ENCODE measurements at regions not wholly inside any gene's neighbourhood (a gene's known extent, or its start where the extent isn't known, plus 50 kb on each side); places are given as distances from the start of the nearest gene placed in this dataset.

DNA sequence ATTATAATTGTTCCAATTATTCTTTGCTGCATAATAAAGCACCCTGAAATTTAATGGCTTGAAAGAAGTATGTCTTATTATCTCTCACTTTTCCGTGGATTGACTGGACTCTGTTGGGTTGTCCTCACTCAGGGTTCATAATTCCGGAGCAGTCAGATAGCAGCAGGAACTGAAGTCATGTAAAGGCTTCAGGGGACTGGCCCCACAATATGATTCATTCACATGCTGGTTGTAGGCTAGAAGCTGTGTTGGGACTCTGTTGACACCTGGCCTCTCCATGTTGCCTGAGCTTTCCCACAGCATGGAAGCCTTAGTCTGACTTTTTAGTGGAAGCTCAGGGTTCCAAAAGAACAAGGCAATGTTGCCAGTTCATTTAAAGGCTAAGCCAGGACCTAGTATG is 367.1 kb upstream of the ADGRL2 start:
- H3K4me1 ChIP-seq: peaks cover 0 to 59% (median 30%) of the 10 kb centered on the region in 9 donors
- no peak overlapping the region for H3K4me3 ChIP-seq
- DNase-seq (no peak), ATAC-seq (peak in 1 of 8 donors; percentile 35)
- peak overlapping the region; percentile 0 to 83 (median 52) for H3K27ac ChIP-seq
- H3K9me3 ChIP-seq: no peaks in the 10 kb centered on the region
- H3K27me3 ChIP-seq: no peaks in the 10 kb centered on the region
- TF ChIP-seq, protein P1, sequence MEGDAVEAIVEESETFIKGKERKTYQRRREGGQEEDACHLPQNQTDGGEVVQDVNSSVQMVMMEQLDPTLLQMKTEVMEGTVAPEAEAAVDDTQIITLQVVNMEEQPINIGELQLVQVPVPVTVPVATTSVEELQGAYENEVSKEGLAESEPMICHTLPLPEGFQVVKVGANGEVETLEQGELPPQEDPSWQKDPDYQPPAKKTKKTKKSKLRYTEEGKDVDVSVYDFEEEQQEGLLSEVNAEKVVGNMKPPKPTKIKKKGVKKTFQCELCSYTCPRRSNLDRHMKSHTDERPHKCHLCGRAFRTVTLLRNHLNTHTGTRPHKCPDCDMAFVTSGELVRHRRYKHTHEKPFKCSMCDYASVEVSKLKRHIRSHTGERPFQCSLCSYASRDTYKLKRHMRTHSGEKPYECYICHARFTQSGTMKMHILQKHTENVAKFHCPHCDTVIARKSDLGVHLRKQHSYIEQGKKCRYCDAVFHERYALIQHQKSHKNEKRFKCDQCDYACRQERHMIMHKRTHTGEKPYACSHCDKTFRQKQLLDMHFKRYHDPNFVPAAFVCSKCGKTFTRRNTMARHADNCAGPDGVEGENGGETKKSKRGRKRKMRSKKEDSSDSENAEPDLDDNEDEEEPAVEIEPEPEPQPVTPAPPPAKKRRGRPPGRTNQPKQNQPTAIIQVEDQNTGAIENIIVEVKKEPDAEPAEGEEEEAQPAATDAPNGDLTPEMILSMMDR (IDR thresholded peaks at IDR 0.05): no peak
- intact Hi-C loops (cut with DNase I): loop anchor here in 1 of 10 donors (10.0 kb wide), 1 partner anchor 61 kb away; no protein-coding TSS in a partner anchor
- WGBS, 2 donors: 22 to 35% methylated on average over 2 of the region's 2 CpGs
- no peaks in the 10 kb centered on the region for H3K36me3 ChIP-seq

DNA sequence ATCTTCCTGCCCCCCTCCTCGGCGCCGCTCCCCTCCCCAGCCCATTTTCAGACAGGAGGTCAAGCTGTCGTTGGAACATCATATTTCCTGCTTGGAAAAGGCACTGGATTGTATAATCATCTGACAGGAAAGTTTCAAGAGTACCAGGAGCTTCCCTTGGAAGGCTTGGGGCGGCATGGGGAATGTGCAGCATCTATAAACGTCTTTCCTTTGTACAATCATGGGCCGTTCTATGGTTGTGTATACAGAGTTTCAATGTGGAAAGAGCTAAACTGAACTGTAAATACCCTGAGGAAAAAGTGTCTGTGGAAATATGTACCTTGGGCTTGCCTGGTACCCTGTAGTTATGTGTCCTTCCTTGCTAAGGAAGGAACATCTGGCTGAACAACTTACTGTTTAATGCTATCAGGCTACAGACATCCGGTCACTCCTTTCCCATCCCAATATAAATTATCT is 368.1 kb upstream of the ADGRL2 start:
- Histone ChIP-seq H3K4me1 (peaks cover 0 to 52% (median 30%) of the 10 kb centered on the region in 9 donors), H3K9me3 (no peaks in the 10 kb centered on the region), H3K27ac (peak overlapping the region in 9 of 10 donors; percentile 18 to 83 (median 55)), H3K4me3 (no peak overlapping the region), H3K27me3 (no peaks in the 10 kb centered on the region), H3K36me3 (no peaks in the 10 kb centered on the region)
- intact Hi-C loops (cut with DNase I): loop anchor here in 1 of 10 donors (10.0 kb wide), 1 partner anchor 62 kb away; no protein-coding TSS in a partner anchor
- ATAC-seq (peak in 7 of 8 donors; percentile 22 to 77 (median 66)), DNase-seq (peak in 1 of 2 donors; percentile 19)
- 56 to 64% methylated on average over 8 of the region's 8 CpGs for WGBS, 2 donors
- TF ChIP-seq, protein P1 (IDR thresholded peaks at IDR 0.05): no peak

DNA sequence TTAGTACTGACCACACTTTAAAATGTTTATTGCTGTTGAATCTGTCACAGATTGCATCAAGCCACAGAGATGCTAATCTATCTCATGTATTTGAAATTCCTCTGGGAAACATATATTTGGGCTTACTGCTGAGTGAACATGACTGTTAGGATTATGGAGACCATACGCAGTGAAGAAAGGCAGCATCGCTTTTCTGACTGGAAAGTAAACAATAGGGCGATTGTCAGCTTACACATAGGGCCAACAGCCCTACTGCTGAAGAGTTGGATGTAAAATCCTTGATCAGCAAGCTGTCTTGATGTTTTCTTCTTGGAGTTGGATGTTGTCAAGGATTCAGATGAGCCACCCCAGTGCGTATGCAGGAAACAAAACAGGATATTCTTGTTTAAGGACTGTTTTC is 368.7 kb upstream of the ADGRL2 start:
- 56 to 63% methylated on average over 4 of the region's 4 CpGs for WGBS, 2 donors
- intact Hi-C loops (cut with DNase I): loop anchor here in 1 of 10 donors (10.0 kb wide), 1 partner anchor 63 kb away; no protein-coding TSS in a partner anchor
- Histone ChIP-seq H3K27me3 (no peaks in the 10 kb centered on the region), H3K4me3 (no peak overlapping the region), H3K9me3 (no peaks in the 10 kb centered on the region), H3K36me3 (no peaks in the 10 kb centered on the region), H3K27ac (peak overlapping the region; percentile 9 to 83 (median 48)), H3K4me1 (peaks cover 0 to 46% (median 26%) of the 10 kb centered on the region in 9 donors)
- ATAC-seq (peak in 3 of 8 donors; percentile 53 to 64 (median 56)), DNase-seq (no peak)
- TF ChIP-seq, protein P1 (IDR thresholded peaks at IDR 0.05): no peak

DNA sequence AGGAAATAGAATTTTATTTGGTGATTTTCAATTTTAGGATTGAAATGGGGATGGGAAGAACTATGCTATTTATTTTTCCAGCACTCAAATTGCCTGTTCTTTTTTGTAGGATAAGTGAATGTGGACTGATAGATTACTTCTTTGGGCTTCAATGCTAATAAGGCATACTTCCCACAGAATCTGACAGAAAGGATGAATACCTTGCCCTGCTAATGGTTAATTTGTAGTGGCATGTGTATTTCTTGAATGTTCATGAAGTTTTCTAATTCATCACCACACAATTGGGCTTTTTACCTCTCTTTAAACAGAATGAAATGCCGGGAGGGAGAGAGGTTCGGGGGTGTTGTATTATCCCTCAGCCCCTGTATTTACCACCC is 369.1 kb upstream of the ADGRL2 start:
- TF ChIP-seq, protein P1 (IDR thresholded peaks at IDR 0.05): no peak
- H3K9me3 ChIP-seq: no peaks in the 10 kb centered on the region
- no peak overlapping the region for H3K4me3 ChIP-seq
- no peaks in the 10 kb centered on the region for H3K36me3 ChIP-seq
- ATAC-seq (no peak), DNase-seq (no peak)
- H3K27ac ChIP-seq: peak overlapping the region in 8 of 10 donors; percentile 9 to 83 (median 53)
- H3K4me1 ChIP-seq: peaks cover 0 to 42% (median 25%) of the 10 kb centered on the region in 9 donors
- WGBS, 2 donors: 84 to 86% methylated on average over 2 of the region's 2 CpGs
- intact Hi-C loops (cut with DNase I): loop anchor here in 1 of 10 donors (10.0 kb wide), 1 partner anchor 63 kb away; no protein-coding TSS in a partner anchor
- H3K27me3 ChIP-seq: no peaks in the 10 kb centered on the region
